ENCODE measurements at regions not wholly inside any gene's neighbourhood (a gene's known extent, or its start where the extent isn't known, plus 50 kb on each side); places are given as distances from the start of the nearest gene placed in this dataset.
"Not testable (repeated sequence)": the region's sequence is repeated elsewhere in the genome, so short reads cannot be mapped to it uniquely, and the experiment has no call there.

DNA sequence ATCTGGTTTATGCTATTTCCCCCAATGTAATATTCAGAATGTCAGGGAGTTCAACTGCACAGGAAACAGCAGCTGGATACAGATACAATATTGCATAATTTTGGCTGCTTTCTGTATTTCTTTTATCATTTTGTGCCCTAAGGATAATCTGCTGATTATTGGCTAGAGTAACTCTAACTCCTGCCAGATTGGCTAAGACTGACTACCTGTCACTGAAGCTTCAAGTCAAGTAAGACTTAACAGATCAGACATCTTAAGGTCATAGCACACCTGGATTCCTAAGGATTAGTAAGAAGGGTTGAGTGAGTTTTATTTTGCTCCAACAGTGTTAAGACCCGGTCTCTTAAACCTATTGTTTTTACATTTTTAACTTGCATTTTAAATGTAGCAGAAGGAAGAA, 136.8 kb downstream of the KLF8 start:
- Histone ChIP-seq H3K4me1 (replicated peaks in 1 of 2) (no peaks in the 10 kb centered on the region), H3K27ac (no peak overlapping the region), H3K36me3 (replicated peaks in 1 of 2) (no peaks in the 10 kb centered on the region), H3K27me3 (peaks cover 3% of the 10 kb centered on the region), H3K9me3 (replicated peaks in 1 of 3) (no peaks in the 10 kb centered on the region), H3K4me3 (no peak overlapping the region)
- no peak for TF ChIP-seq CTCF (IDR thresholded peaks at IDR 0.05)
- no peak for TF ChIP-seq POLR2A (IDR thresholded peaks at IDR 0.05)
- DNase-seq, result no peak
- 59 to 88% (median 70%) methylated on average over 1 of the region's 1 CpG for WGBS, 4 donors
- intact Hi-C loops (cut with DNase I), result no loop called here

GRCh38 chrX:56379984-56380780, 148.0 kb downstream of the KLF8 start:
- H3K27me3 ChIP-seq; H3K4me1 ChIP-seq (replicated peaks in 1 of 2); DNase-seq; H3K27ac ChIP-seq; H3K36me3 ChIP-seq (replicated peaks in 1 of 2); H3K4me3 ChIP-seq; H3K9me3 ChIP-seq (replicated peaks in 1 of 3); intact Hi-C loops (cut with DNase I): not testable (repeated sequence)
- 92 to 95% (median 95%) methylated on average over 15 to 39 of the region's 41 CpGs for WGBS, 4 donors

GRCh38 chrX:56382278-56382677, 150.1 kb downstream of the KLF8 start:
- no peak for TF ChIP-seq CTCF (IDR thresholded peaks at IDR 0.05)
- TF ChIP-seq POLR2A (IDR thresholded peaks at IDR 0.05), result no peak
- 30 to 65% (median 37%) methylated on average over 3 of the region's 3 CpGs for WGBS, 4 donors
- H3K4me1 ChIP-seq (replicated peaks in 1 of 2), result no peaks in the 10 kb centered on the region
- no peaks in the 10 kb centered on the region for H3K9me3 ChIP-seq (replicated peaks in 1 of 3)
- no peak overlapping the region for H3K4me3 ChIP-seq
- no peaks in the 10 kb centered on the region for H3K36me3 ChIP-seq (replicated peaks in 1 of 2)
- no peaks in the 10 kb centered on the region for H3K27me3 ChIP-seq
- intact Hi-C loops (cut with DNase I), result no loop called here
- DNase-seq, result no peak
- H3K27ac ChIP-seq, result no peak overlapping the region

- H3K4me1 ChIP-seq (replicated peaks in 1 of 2), result no peaks in the 10 kb centered on the region
- intact Hi-C loops (cut with DNase I), result no loop called here
- WGBS, 4 donors, result 57 to 82% (median 66%) methylated on average over 1 of the region's 1 CpG
- no peak for TF ChIP-seq POLR2A (IDR thresholded peaks at IDR 0.05)
- no peak for TF ChIP-seq CTCF (IDR thresholded peaks at IDR 0.05)
- H3K27ac ChIP-seq, result no peak overlapping the region
- DNase-seq, result no peak
- no peaks in the 10 kb centered on the region for H3K9me3 ChIP-seq (replicated peaks in 1 of 3)
- H3K36me3 ChIP-seq (replicated peaks in 1 of 2), result no peaks in the 10 kb centered on the region
- H3K4me3 ChIP-seq, result no peak overlapping the region
- H3K27me3 ChIP-seq, result no peaks in the 10 kb centered on the region
Observed at GRCh38 chrX:56385336-56385735, 153.2 kb downstream of the KLF8 start.

GRCh38 chrX:56385960-56386359, 153.8 kb downstream of the KLF8 start:
- Histone ChIP-seq H3K27me3 (no peaks in the 10 kb centered on the region), H3K36me3 (replicated peaks in 1 of 2) (no peaks in the 10 kb centered on the region), H3K9me3 (replicated peaks in 1 of 3) (no peaks in the 10 kb centered on the region), H3K27ac (no peak overlapping the region), H3K4me3 (no peak overlapping the region), H3K4me1 (replicated peaks in 1 of 2) (no peaks in the 10 kb centered on the region)
- 25 to 54% (median 39%) methylated on average over 1 of the region's 1 CpG for WGBS, 4 donors
- intact Hi-C loops (cut with DNase I), result no loop called here
- TF ChIP-seq POLR2A (IDR thresholded peaks at IDR 0.05) (no peak), CTCF (IDR thresholded peaks at IDR 0.05) (no peak)
- DNase-seq, result no peak

Data from adrenal gland (tissue), 9 donors.